Choroid plexus epithelial cell (primary cell): ENCODE measurements at regions not wholly inside any gene's neighbourhood (a gene's known extent, or its start where the extent isn't known, plus 50 kb on each side); places are given as distances from the start of the nearest gene placed in this dataset.

Experiments used
- DNase-seq: peaks from one replicate; pipeline ENCODE4 v3.0.0-alpha.2; 2010; ENCODE audit warnings: low read depth
- H3K4me3 ChIP-seq: 2 replicates; pipeline ENCODE4 v1.5.1; 2011; ENCODE audit warnings: low read depth, mild to moderate bottlenecking, control low read depth, low read length, moderate library complexity
- CTCF ChIP-seq: conservative IDR thresholded peaks from 2 replicates; pipeline ENCODE4 v1.5.1; 2011; ENCODE audit warnings: low read depth, mild to moderate bottlenecking, control low read depth, inconsistent platforms, low read length, moderate library complexity

GRCh38 chr2:103138123-103138901, 376.5 kb downstream of the TMEM182 start:
- TF ChIP-seq CTCF, result no peak
- DNase-seq, result no peak
- H3K4me3 ChIP-seq, result no peak overlapping the region

GRCh38 chr2:103139628-103140268, 377.9 kb downstream of the TMEM182 start:
- DNase-seq, result no peak
- TF ChIP-seq CTCF, result no peak
- H3K4me3 ChIP-seq, result no peak overlapping the region

- no peak overlapping the region for H3K4me3 ChIP-seq
- TF ChIP-seq CTCF, result no peak
- no peak for DNase-seq
Observed at GRCh38 chr2:103144837-103145236, 383.0 kb downstream of the TMEM182 start.

- TF ChIP-seq CTCF, result no peak
- DNase-seq, result no peak
- H3K4me3 ChIP-seq, result no peak overlapping the region
Observed at GRCh38 chr2:103145739-103146138, 383.9 kb downstream of the TMEM182 start.

- no peak for DNase-seq
- H3K4me3 ChIP-seq, result no peak overlapping the region
- TF ChIP-seq CTCF, result no peak
Observed at GRCh38 chr2:103151046-103151445, 389.2 kb downstream of the TMEM182 start.

GRCh38 chr2:103152556-103152955, 390.7 kb downstream of the TMEM182 start:
- no peak for TF ChIP-seq CTCF
- DNase-seq, result no peak
- H3K4me3 ChIP-seq, result no peak overlapping the region

- no peak overlapping the region for H3K4me3 ChIP-seq
- no peak for DNase-seq
- TF ChIP-seq CTCF, result no peak
Observed at GRCh38 chr2:103153580-103154284, 391.9 kb downstream of the TMEM182 start.
